Hepatocyte (in vitro differentiated cells): ENCODE measurements at regions not wholly inside any gene's neighbourhood (a gene's known extent, or its start where the extent isn't known, plus 50 kb on each side); places are given as distances from the start of the nearest gene placed in this dataset.

Experiments used
- CTCF ChIP-seq: fragments of 200-600 bp; sonication (generic); IDR thresholded peaks from 2 replicates; pipeline ENCODE4 v1.5.1; 2016; ENCODE audit warnings: antibody characterized with exemption, mild to moderate bottlenecking; ENCODE audit not compliant: poor library complexity
- EZH2phosphoT487 ChIP-seq: fragments of 200-600 bp; sonication (generic); IDR thresholded peaks from one replicate; pipeline ENCODE4 v1.6.1; 2018; ENCODE audit warnings: antibody characterized with exemption, mild to moderate bottlenecking, low read depth, moderate library complexity; ENCODE audit not compliant: unreplicated experiment, severe bottlenecking

GRCh38 chr18:44392933-44393332 lies 287.8 kb upstream of the SETBP1 start:
- TF ChIP-seq EZH2phosphoT487, result no peak
- TF ChIP-seq CTCF, result no peak
